ENCODE measurements at regions not wholly inside any gene's neighbourhood (a gene's known extent, or its start where the extent isn't known, plus 50 kb on each side); places are given as distances from the start of the nearest gene placed in this dataset.

DNA sequence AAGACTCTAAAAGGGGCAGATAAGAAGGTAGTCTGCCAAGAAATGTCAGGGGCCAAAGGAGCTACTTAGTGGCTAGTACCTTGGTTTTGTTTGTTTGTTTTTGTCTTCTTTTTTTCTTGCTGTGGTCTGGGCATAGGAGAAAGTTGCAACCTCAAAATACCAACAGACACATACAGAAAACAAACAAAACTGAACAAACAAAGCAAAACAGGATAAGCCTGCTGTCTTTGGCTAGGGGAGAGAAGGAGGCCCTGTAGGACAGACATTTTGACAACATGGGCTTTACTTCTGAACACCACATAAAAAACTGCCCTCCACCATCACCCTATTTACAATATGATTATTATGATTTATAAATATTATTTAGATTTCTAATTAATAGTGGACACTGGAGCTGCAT, 460.8 kb downstream of the PTH2R start:
- TF ChIP-seq, protein P1, sequence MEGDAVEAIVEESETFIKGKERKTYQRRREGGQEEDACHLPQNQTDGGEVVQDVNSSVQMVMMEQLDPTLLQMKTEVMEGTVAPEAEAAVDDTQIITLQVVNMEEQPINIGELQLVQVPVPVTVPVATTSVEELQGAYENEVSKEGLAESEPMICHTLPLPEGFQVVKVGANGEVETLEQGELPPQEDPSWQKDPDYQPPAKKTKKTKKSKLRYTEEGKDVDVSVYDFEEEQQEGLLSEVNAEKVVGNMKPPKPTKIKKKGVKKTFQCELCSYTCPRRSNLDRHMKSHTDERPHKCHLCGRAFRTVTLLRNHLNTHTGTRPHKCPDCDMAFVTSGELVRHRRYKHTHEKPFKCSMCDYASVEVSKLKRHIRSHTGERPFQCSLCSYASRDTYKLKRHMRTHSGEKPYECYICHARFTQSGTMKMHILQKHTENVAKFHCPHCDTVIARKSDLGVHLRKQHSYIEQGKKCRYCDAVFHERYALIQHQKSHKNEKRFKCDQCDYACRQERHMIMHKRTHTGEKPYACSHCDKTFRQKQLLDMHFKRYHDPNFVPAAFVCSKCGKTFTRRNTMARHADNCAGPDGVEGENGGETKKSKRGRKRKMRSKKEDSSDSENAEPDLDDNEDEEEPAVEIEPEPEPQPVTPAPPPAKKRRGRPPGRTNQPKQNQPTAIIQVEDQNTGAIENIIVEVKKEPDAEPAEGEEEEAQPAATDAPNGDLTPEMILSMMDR (IDR thresholded peaks at IDR 0.05) = no peak
- TF ChIP-seq, protein P2, sequence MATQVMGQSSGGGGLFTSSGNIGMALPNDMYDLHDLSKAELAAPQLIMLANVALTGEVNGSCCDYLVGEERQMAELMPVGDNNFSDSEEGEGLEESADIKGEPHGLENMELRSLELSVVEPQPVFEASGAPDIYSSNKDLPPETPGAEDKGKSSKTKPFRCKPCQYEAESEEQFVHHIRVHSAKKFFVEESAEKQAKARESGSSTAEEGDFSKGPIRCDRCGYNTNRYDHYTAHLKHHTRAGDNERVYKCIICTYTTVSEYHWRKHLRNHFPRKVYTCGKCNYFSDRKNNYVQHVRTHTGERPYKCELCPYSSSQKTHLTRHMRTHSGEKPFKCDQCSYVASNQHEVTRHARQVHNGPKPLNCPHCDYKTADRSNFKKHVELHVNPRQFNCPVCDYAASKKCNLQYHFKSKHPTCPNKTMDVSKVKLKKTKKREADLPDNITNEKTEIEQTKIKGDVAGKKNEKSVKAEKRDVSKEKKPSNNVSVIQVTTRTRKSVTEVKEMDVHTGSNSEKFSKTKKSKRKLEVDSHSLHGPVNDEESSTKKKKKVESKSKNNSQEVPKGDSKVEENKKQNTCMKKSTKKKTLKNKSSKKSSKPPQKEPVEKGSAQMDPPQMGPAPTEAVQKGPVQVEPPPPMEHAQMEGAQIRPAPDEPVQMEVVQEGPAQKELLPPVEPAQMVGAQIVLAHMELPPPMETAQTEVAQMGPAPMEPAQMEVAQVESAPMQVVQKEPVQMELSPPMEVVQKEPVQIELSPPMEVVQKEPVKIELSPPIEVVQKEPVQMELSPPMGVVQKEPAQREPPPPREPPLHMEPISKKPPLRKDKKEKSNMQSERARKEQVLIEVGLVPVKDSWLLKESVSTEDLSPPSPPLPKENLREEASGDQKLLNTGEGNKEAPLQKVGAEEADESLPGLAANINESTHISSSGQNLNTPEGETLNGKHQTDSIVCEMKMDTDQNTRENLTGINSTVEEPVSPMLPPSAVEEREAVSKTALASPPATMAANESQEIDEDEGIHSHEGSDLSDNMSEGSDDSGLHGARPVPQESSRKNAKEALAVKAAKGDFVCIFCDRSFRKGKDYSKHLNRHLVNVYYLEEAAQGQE (IDR thresholded peaks at IDR 0.05; ENCODE audit: low read depth, low read length) = no peak
- TF ChIP-seq EZH2phosphoT487 (IDR thresholded peaks at IDR 0.05; ENCODE audit: borderline replicate concordance, low read depth) (no peak), MXI1 (IDR thresholded peaks at IDR 0.05; ENCODE audit: low read depth, low read length) (no peak), RFX5 (IDR thresholded peaks at IDR 0.05; ENCODE audit: low read length) (no peak), RXRA (IDR thresholded peaks at IDR 0.05; ENCODE audit: borderline replicate concordance, low read depth) (no peak), GABPA (IDR thresholded peaks at IDR 0.05; ENCODE audit: low read depth) (no peak), RAD21 (IDR thresholded peaks at IDR 0.05; ENCODE audit: low read length) (no peak)

All from SK-N-SH (cell line).